ENCODE measurements at regions not wholly inside any gene's neighbourhood (a gene's known extent, or its start where the extent isn't known, plus 50 kb on each side); places are given as distances from the start of the nearest gene placed in this dataset.
A peak's percentile ranks its signal among the peaks of the same experiment; 100 is the strongest.

GRCh38 chr7:116083796-116084195 lies 53.2 kb upstream of the TFEC start:
- DNase-seq: no peak

DNA sequence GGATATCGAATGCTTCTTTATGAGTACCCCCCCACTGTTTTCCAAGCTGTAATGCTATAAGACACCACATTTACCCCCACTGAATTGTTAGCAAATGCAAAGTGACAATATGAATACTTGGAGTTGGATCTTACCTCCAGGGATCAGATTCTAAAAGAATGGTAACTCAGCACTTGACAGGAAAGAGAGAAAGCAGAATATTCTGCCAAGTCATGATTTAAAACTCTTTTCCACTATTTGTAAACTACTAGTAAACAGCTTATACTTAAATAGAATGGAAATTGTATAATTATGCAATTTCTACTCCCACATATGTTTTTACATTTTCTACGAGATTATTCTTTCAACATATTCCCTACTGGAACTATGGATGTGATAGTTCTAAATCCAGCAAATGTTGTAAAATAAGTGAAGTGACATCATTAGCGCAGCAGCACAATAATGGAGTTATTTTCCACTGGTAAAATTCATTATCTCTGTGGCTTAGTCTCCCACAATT lies 56.0 kb upstream of the TFEC start:
- DNase-seq: no peak

DNA sequence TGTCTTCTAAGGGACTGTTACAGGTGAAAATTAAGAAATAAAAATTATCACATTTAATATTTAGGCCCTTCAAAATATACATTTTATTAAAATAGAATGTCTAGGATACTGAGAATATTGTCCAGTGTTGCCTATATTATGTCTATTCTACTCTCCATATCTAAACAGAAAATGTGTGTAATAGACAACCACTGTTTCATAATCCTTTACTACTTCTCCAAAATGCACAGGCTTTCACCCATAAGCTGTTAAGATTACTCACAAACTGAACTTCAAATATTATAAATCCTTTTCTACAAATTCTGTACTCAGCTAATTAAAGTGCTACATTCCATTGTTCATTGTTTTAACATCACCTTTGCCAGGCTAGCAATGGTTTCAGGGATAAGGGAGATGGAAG lies 56.7 kb upstream of the TFEC start:
- DNase-seq: peak; percentile 27

GRCh38 chr7:116087984-116088383 lies 57.4 kb upstream of the TFEC start:
- DNase-seq: no peak

DNA sequence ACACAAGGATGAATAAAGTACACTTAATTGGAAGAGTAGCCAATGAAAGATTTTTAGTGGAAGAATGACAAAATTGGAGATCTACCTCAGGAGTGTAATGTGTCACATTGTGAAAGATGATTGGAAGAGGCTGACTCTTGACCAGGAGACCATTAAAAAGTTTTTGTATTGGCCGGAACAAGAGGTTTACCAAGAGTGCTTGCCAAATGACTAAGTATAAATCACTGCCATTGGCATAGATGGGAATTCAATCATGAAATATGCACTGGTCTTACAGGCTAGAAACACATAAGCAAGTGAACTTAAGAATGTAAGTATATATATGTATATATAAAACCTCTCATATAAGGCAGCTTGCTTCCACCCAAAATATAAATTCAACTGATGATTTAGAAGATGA lies 58.7 kb upstream of the TFEC start:
- DNase-seq: no peak

DNA sequence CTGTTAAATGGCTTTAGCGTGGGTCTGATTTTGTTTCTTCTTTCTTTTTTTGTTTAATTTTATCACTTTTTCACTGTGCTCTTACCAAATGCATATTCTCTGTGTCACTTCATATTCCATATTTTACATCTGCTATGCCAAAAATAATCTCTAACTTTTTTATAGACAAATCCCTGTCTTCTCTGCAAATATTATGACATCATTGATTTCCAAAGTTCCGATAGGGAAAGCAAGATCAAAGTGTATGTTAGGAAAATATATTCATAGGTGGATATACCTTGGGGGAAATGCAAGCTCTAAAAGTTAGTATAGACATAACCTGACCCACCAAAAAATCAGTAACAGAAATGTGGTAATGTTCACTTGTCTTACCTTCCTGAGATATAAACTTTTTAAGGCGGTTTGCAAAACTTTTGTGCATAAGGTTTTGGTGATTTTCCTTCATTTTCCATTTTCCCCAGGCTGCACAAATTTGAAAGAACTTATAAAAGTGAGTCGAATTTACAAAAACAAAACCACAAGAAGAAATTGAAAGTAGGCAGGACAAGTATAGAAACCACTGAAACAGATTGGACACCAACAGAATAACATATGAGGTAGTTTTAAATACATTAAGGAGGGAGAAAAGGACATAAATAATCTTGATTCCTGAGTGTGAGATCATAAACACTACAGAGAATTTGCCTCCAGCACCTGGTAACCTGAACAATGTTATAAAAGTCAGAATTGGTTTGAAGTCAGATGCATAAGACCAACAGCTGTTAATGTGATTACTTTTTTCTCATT lies 63.1 kb upstream of the TFEC start:
- no peak for DNase-seq

- no peak for DNase-seq
These were observed 64.8 kb upstream of the TFEC start for GRCh38 chr7:116095396-116095795.

- DNase-seq: peak; percentile 48
These were observed 66.9 kb upstream of the TFEC start for GRCh38 chr7:116097365-116098009.

GRCh38 chr7:116098175-116098574 lies 67.6 kb upstream of the TFEC start:
- no peak for DNase-seq

DNA sequence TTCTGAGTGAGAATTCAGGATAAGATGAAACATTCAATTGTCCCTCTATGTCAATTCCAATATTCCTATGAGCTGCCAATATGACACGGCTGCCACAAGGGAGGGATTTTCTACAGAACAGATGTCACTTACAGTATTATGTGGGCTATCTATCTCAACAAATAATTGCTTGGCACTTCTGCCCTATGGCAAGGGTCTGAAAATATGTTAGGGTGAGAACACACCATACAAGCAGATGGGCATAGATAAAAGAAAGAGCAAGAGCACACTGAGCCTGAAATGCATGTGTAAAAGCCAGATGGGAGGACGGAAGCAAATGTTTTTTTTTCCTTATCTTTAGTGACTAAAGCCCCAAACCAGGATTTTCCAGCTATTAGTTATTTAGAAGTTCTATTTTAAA lies 70.1 kb upstream of the TFEC start:
- peak; percentile 7 for DNase-seq

GRCh38 chr7:116101704-116102103 lies 71.1 kb upstream of the TFEC start:
- DNase-seq: no peak

DNA sequence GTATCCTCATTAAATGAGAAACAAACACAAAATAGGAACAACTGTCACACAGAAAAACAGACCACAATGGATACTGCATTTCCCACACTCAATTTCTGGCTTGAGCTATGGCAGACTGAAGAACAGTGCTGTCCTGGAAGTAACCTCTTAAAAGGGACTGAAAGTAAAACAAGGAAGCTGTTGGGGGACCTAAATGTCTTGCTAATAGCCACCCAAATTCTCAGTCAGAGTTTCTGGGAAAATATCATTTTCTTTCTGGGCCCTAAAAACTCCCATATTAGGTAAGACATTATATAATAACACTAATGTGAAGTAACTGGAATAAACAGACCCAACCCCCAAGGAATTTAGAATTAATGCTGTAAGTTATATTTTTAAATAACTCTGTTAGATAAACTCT lies 80.9 kb upstream of the TFEC start:
- DNase-seq: no peak

DNA sequence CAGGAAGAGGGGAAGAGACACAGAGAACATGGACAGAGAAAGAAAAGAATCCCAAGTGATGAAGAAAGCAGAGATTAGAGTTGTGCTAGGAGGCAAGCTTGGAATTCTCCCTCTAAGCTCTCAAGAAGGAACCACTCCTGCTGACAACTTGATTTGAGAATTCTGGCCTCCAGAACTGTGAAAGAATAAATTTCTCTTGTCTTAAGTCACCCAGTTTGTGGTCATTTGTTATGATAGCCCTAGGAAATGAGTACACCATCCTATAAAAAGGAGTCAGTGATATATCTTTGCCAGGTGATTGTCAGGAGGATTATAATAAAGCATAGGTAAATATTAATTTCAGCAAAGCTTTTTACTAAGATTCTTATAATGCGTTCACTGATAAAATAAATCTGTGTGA lies 82.7 kb upstream of the TFEC start:
- no peak for DNase-seq

DNA sequence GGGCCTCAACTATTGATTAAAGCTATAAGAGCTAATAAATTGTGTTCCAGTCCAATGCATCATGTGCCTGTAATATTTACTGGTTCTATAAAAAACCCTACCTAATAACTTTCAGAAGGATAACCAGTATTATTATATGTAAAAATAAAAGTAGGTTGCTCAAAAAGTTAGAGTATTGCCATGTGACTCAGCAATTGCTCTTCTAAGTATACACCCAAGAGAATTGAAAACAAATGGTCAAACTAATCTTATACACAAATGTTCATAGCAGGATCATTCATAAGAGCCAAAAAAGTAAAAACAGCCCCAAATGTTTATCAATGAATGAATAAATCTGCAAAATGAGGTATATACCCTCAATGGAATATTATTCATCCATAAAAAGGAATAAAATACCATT lies 89.5 kb upstream of the TES start:
- no peak for DNase-seq

DNA sequence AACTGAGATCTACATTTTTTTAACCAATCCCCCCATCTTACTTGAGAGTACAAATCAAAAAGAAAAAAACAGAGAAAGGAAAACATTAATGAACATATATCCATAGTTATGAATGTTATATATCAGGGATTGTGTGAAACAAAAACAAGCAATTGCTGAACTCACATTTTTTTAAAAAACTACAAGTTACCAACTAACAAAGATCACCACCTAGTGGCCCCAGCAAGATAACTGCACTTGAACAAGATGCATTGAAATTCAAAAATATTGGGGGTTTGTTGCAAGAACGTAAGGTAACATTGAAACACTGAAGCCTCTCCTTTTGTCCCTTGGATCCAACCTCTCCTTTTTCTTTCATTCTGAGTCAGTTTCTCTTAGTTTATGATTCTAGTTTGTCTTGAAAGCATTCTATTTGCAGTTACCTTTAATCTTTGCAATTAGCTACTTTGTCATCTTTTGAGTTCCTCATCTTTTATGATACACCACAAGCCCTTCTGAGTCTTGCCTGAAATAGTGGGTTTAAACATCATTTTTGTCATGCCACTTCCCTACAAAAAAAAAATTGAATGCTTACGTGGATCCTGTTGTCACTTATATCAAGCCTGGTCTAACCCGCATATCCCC lies 87.3 kb upstream of the TES start:
- DNase-seq: peak; percentile 70

DNA sequence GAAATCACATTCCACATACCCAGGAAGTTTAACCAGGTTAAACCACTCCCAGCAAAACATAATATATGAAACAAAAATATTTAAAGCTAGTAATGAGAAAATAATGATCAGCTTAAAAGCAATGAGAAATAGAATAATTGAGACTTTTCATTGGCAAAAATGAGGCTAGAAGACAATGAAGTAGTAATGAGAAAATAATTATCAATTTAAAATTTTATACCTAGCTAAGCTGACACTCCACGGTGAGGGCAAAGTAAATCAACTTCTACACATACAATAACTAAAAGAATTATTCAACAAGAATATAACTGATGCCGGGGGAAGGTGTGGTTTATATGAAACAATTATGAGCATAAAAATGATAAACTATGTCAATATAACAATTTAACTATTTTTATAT lies 82.2 kb upstream of the TES start:
- no peak for DNase-seq

- DNase-seq: no peak
These were observed 75.0 kb upstream of the TES start for GRCh38 chr7:116135306-116135705.

GRCh38 chr7:116138202-116138801 lies 72.0 kb upstream of the TES start:
- peak; percentile 78 for DNase-seq

DNA sequence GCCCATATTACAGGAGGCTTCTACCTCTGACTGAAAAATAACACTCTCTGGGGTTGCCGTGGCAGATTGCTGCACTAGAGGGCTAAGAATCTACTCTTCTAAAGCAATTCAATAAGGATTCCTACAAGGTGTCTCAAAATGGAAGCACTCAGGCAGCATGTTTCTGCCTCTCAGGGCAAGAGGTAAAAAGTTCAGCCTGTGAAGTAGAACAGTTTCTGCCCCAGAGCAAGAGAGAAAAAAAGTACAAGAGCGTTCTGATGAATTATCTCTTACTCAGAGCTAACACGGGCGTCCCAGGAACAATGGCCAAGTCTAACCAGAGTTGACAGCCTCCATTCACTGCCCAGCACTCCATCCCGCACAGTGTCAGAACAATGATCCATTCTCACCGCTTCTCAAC lies 71.3 kb upstream of the TES start:
- no peak for DNase-seq

GRCh38 chr7:116139807-116140206 lies 70.5 kb upstream of the TES start:
- no peak for DNase-seq

DNA sequence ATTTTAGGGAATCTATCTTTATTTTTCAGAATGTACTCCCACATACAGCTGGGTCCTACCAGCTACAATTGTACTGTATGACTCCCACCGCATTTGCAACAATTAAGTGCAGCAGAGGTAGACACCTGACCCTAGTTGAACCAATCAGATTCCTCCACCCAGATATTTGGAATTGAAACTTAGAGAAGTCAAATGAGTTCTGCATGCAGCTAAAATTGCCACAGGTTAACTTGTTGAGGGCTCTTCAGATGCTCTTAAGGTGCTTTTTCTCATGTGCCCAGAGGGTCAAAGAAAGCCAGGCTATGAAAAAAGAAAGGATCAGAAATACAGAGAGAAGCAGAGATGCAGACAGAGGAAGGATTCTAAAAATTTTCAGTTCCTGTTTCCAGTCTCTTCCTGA lies 68.0 kb upstream of the TES start:
- DNase-seq: no peak

DNA sequence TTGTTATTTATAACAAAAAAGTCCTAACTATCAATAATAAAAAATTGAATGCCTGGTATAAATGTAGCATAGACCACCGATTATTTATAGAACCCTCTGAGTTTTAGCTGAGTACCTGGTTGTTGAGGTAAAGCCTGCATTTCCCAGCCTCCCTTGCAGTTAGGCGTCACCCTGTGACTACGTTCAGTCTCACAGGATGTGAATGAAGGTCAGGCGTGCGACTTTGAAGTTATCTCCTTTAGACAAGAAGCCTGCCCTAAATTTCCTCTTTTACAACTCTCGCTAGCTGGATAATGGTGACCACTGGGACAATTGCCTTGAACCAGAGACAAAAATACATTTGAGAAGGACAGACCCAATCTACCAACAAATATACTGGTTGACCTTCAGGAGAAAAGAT lies 67.5 kb upstream of the TES start:
- DNase-seq: no peak

- DNase-seq: no peak
These were observed 65.0 kb upstream of the TES start for GRCh38 chr7:116145245-116145852.

All from hematopoietic multipotent progenitor cell treated with erythropoietin and hydrocortisone succinate and interleukin-3 and kit ligand, for 6 days (in vitro differentiated cells).